Fibroblast of lung (primary cell): ENCODE measurements at regions not wholly inside any gene's neighbourhood (a gene's known extent, or its start where the extent isn't known, plus 50 kb on each side); places are given as distances from the start of the nearest gene placed in this dataset.

Experiments used
- DNase-seq, 2 donors: peaks; one replicate each; pipeline versions ENCODE4 v3.0.0 to v3.0.0-alpha.2; 2010; ENCODE audit warnings: low read depth in 2 of 2
- H2AFZ ChIP-seq: 2 replicates; pipeline ENCODE4 v1.5.1; 2012; ENCODE audit warnings: low read length, control low read depth, inconsistent platforms
- H3K27ac ChIP-seq: 2 replicates; pipeline ENCODE4 v1.5.1; 2011; ENCODE audit warnings: low read length, control low read depth; ENCODE audit not compliant: insufficient read depth
- H3K27me3 ChIP-seq: 2 replicates; pipeline ENCODE4 v1.5.1; 2011; ENCODE audit warnings: mild to moderate bottlenecking, low read length; ENCODE audit not compliant: control insufficient read depth, insufficient read depth
- H3K36me3 ChIP-seq: 2 replicates; pipeline ENCODE4 v1.5.1; 2011; ENCODE audit warnings: low read length; ENCODE audit not compliant: control insufficient read depth, insufficient read depth
- H3K4me1 ChIP-seq: 2 replicates; pipeline ENCODE4 v1.5.1; 2011; ENCODE audit warnings: low read length; ENCODE audit not compliant: control insufficient read depth, insufficient read depth; ENCODE audit errors: extremely low read depth
- H3K4me2 ChIP-seq: 2 replicates; pipeline ENCODE4 v1.5.1; 2011; ENCODE audit warnings: low read length, control low read depth; ENCODE audit not compliant: insufficient read depth; ENCODE audit errors: extremely low read depth
- H3K4me3 ChIP-seq, 4 experiments: fragments of 200-600 bp in 1 of 4; sonication (generic) in 1 of 4; replicated peaks in 1 of 4; 2 replicates each; pipeline ENCODE4 v1.5.1; 2011 to 2016; ENCODE audit warnings: low read length in 4 of 4, low read depth in 3 of 4, mild to moderate bottlenecking in 3 of 4, control low read depth in 2 of 4, inconsistent platforms in 1 of 4, mixed read lengths in 1 of 4; ENCODE audit not compliant: insufficient read depth in 1 of 4; ENCODE audit errors: control extremely low read depth in 1 of 4
- H3K79me2 ChIP-seq: 2 replicates; pipeline ENCODE4 v1.5.1; 2012; ENCODE audit warnings: mild to moderate bottlenecking, low read length, inconsistent platforms; ENCODE audit not compliant: control insufficient read depth, insufficient read depth
- H3K9ac ChIP-seq: 2 replicates; pipeline ENCODE4 v1.5.1; 2011; ENCODE audit warnings: mild to moderate bottlenecking, low read length, control low read depth; ENCODE audit not compliant: insufficient read depth
- H3K9me3 ChIP-seq: 2 replicates; pipeline ENCODE4 v1.5.1; 2012; ENCODE audit warnings: low read depth, low read length; ENCODE audit not compliant: control insufficient read depth, insufficient read depth
- H4K20me1 ChIP-seq: 2 replicates; pipeline ENCODE4 v1.5.1; 2011; ENCODE audit warnings: low read length; ENCODE audit not compliant: control insufficient read depth, insufficient read depth; ENCODE audit errors: extremely low read depth
- EZH2 ChIP-seq: IDR thresholded peaks from 2 replicates; pipeline ENCODE4 v1.5.1; 2012; ENCODE audit warnings: low read length, control low read depth, mild to moderate bottlenecking; ENCODE audit errors: missing control alignments
- TF ChIP-seq, protein P1 (sequence below), 2 donors: IDR thresholded peaks in 1 of 2; conservative IDR thresholded peaks in 1 of 2; 1 replicate in 1 of 2; 2 replicates in 1 of 2; pipeline ENCODE4 v1.5.1; 2011 to 2012; ENCODE audit warnings: low read length in 2 of 2, control low read depth in 1 of 2, inconsistent platforms in 1 of 2, low read depth in 1 of 2, mild to moderate bottlenecking in 1 of 2

DNA sequence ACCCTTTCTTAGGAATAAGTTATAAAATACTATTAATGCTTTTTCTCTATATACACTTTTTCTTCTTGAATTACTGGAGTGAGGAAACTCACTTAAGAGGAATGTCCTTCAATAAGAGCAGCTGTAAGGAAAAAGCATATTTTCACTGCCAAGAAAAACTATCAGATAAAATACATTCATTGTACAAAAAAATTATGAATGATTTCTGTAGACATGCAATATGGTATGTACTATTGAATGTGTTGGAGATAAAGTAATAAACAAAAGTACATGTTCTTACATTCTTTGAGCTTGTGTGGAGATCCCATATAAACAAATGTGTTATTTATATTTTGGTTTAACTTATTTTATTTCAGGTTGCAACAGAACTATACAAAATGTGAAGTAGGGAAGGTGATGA is 241.0 kb upstream of the ZNF717 start:
- peak; percentile 43 to 78 for DNase-seq
- no peak overlapping the region for H3K4me2 ChIP-seq
- H4K20me1 ChIP-seq, result no peaks in the 10 kb centered on the region
- H3K36me3 ChIP-seq, result no peaks in the 10 kb centered on the region
- H3K9ac ChIP-seq, result no peak overlapping the region
- TF ChIP-seq EZH2, result no peak
- TF ChIP-seq, protein P1, sequence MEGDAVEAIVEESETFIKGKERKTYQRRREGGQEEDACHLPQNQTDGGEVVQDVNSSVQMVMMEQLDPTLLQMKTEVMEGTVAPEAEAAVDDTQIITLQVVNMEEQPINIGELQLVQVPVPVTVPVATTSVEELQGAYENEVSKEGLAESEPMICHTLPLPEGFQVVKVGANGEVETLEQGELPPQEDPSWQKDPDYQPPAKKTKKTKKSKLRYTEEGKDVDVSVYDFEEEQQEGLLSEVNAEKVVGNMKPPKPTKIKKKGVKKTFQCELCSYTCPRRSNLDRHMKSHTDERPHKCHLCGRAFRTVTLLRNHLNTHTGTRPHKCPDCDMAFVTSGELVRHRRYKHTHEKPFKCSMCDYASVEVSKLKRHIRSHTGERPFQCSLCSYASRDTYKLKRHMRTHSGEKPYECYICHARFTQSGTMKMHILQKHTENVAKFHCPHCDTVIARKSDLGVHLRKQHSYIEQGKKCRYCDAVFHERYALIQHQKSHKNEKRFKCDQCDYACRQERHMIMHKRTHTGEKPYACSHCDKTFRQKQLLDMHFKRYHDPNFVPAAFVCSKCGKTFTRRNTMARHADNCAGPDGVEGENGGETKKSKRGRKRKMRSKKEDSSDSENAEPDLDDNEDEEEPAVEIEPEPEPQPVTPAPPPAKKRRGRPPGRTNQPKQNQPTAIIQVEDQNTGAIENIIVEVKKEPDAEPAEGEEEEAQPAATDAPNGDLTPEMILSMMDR (conservative IDR thresholded peaks at IDR 0.05 in 1 of 2, IDR thresholded peaks at IDR 0.05 in 1 of 2; ENCODE audit: low read depth in 1 of 2, low read length in 2 of 2), result no peak
- no peak overlapping the region for H3K27ac ChIP-seq
- H3K27me3 ChIP-seq, result no peaks in the 10 kb centered on the region
- H3K79me2 ChIP-seq, result no peaks in the 10 kb centered on the region
- H3K9me3 ChIP-seq, result no peaks in the 10 kb centered on the region
- no peaks in the 10 kb centered on the region for H3K4me1 ChIP-seq
- no peak overlapping the region for H2AFZ ChIP-seq
- no peak overlapping the region for H3K4me3 ChIP-seq

DNA sequence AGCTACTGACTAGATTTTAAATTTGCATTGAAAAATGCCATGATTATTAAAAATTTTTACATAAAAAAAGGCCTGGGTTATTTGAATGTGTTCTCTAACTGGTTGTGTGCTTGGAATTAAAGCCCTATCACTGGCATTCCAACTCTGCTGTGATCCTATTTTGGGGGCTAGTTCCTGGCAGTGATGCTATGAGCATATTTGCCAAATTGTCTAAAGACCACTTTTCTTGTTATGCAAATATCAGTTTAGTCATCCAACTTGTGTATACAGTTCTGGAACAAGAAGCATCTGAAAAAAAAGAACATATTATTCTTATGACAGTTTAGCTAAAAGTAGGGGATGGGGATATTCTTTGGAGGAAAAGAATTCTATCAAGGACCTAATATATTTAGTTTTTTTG is 243.4 kb upstream of the ZNF717 start:
- H3K4me2 ChIP-seq, result no peak overlapping the region
- no peak for TF ChIP-seq EZH2
- TF ChIP-seq, protein P1 (conservative IDR thresholded peaks at IDR 0.05 in 1 of 2, IDR thresholded peaks at IDR 0.05 in 1 of 2; ENCODE audit: low read depth in 1 of 2, low read length in 2 of 2), result no peak
- no peak overlapping the region for H2AFZ ChIP-seq
- no peaks in the 10 kb centered on the region for H3K36me3 ChIP-seq
- H3K79me2 ChIP-seq, result no peaks in the 10 kb centered on the region
- no peak overlapping the region for H3K27ac ChIP-seq
- DNase-seq, result peak; percentile 50 to 64
- no peaks in the 10 kb centered on the region for H3K4me1 ChIP-seq
- H3K9me3 ChIP-seq, result no peaks in the 10 kb centered on the region
- no peak overlapping the region for H3K9ac ChIP-seq
- no peaks in the 10 kb centered on the region for H3K27me3 ChIP-seq
- H4K20me1 ChIP-seq, result no peaks in the 10 kb centered on the region
- H3K4me3 ChIP-seq, result no peak overlapping the region

DNA sequence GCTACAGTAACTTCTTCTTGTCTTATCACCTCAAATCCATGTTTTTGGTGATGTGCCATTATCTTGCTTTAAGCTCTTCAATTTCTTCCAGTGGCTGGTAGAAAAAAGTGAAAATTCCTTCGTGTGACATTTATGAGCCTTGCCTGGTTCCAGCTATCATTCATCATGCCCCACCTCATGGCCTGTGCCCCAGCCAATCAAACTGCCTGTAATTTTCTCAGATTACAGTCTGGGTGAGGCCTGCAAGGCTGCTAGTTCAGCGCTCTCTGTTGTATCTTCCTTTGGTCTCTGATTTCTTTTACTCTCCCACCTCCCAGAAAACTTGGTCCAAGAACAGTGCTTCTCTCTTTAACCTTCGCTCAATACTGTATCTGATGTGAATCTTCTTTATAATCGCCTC is 249.3 kb upstream of the ZNF717 start:
- Histone ChIP-seq H3K27ac (no peak overlapping the region), H4K20me1 (no peaks in the 10 kb centered on the region), H3K4me3 (no peak overlapping the region), H2AFZ (no peak overlapping the region), H3K9me3 (no peaks in the 10 kb centered on the region), H3K9ac (no peak overlapping the region), H3K4me1 (no peaks in the 10 kb centered on the region), H3K36me3 (no peaks in the 10 kb centered on the region), H3K4me2 (no peak overlapping the region), H3K27me3 (no peaks in the 10 kb centered on the region), H3K79me2 (no peaks in the 10 kb centered on the region)
- TF ChIP-seq EZH2, result no peak
- TF ChIP-seq, protein P1 (conservative IDR thresholded peaks at IDR 0.05 in 1 of 2, IDR thresholded peaks at IDR 0.05 in 1 of 2; ENCODE audit: low read depth in 1 of 2, low read length in 2 of 2), result no peak
- DNase-seq, result no peak
